ENCODE measurements at regions not wholly inside any gene's neighbourhood (a gene's known extent, or its start where the extent isn't known, plus 50 kb on each side); places are given as distances from the start of the nearest gene placed in this dataset.

DNA sequence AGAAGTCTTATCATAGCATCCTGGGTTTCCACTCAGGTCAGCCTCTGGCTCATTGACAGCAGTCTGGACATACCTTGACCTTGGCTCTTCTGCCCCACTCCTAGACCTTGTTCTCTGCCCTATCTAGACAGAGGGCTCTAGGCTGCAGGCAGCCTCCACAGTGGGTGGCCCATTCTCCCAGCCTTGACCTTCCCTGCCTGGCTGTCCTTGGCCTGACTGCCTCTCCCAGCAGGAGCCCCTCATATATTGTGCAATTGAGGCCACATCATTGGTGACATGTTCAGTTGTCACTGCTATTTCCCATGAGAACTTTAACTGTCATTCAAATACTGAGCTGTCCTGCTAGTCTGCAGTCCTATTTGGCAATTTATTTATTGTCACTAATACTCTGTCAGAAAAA, 503.4 kb downstream of the PLXNA4 start:
- DNase-seq (ENCODE audit: low read depth, low spot score): no peak

DNA sequence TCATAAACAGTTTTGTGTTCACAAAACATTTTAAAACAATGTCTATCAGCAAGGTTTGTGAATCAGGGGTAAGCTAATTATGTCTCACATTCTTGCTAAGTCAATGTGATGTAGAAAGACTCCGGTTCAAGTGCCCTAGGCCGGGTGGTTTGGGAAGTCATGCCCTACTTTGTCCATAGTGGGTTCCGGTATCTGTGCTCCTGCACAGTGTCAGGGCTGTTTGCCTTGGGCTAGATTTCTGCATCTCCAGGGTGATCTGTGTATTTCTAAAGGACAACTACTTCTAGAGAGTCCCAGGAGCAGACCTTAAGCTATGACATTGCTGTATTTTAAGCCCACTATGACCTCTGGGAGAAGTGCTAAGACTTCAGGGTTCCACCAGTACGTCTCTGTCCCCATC, 504.1 kb downstream of the PLXNA4 start:
- DNase-seq (ENCODE audit: low read depth, low spot score): no peak

DNA sequence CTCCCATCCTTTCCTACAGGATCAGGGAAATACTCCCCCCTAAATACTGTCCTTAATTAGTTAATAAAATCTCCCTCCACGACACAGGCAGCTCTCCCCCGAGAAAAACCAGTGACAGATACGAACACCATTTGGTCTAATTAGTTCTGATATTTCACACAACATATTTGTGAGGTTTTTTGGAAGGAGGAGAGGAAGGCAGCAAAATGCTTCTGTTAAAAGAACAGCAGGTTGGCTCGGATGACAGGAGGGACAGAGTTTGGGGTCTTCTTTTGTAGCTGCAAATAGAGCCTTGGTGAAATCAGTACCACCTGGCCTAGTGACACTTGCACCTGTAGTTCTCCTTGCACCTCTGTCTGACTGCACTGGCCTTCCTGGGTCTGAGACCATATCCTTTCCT, 507.0 kb downstream of the PLXNA4 start:
- no peak for DNase-seq (ENCODE audit: low read depth, low spot score)

DNA sequence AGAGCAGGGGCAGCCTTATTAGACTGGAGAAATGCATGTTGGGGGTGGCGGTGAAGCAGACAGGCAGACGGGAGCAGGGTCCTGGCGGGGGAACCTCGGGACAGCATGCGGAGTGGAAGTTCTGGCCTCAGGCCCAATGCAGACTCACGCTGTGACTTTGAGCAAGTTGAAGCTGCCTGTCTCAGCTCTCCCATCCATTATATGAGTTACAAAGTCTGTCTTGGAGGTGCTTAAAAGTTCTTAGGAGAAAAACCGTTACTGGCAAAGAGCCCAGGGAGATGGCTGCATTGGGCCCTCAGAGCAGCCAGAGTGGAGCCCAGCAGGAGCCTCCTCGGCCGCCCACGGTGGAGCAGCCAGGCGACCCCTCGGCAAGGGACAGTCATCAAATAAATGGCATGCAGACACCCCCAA, 509.5 kb downstream of the PLXNA4 start:
- DNase-seq (ENCODE audit: low read depth, low spot score): peak; percentile 25

DNA sequence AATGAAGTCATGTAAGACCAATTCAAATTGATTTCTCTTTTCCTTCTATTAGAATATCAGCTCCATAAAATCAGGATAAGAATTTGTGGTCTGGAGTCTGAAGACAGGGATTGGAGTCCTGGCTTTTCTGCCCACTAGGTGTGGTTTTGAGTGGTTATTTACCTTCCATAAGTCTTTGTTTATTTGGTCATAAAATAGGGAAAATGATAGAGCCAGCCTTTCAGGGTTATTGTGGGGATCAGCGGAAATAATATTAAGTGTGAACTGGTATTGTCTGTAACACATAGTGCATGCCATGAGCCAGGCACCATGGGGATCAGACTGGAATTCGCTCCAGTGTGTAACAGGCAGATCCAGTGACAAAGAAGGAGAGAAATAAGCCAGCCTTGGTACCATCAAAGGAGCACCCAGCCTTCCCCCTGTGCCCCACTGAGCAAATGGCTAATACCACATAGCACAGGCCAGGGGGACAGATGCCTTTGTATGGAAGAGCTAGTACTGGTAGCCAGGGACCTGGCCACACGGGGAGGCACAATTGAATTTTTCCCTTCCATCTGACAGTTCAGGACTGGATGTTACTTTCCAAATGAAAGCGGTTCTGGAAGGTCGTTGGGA, 509.7 kb upstream of the PODXL start:
- no peak for DNase-seq (ENCODE audit: low read depth, low spot score)

DNA sequence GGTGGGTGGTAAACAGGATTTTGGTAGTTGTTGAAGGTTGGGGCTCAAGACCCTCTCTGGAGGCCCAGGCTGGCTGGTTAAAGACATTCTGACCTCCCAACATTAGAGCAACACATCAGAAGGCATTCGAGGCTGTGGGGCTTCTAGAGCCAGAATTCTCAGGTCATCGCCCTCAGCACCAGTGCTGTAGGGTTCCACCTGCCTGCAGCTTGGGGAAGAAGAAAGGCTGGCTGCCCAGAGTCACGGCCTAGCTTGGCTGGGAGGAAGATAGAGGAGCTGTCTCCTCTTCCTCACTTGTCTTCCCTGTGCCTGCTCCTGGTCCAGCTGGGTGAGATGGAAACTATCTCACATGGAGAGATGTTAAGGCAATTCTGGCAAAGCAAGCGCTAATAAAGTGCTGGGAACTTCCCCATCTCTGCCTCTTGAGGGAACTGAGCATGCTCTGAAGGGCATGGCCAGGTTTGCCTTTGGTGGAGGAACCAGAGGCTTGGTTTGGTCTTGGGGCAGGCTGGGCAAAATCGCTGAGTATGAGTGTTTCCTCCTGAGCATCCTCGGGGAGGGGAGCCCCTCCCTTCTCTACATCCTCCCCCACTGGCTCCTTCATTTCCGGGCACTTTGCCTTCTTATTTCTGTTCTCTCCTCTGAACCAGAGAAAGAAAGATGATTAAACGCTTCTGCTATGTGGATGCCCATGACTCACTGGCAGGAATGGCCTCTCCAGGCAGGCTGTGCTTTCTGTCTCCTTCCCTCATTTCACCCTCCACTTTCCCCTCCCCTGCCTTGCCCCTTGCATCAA, 509.0 kb upstream of the PODXL start:
- peak; percentile 69 for DNase-seq (ENCODE audit: low read depth, low spot score)

DNA sequence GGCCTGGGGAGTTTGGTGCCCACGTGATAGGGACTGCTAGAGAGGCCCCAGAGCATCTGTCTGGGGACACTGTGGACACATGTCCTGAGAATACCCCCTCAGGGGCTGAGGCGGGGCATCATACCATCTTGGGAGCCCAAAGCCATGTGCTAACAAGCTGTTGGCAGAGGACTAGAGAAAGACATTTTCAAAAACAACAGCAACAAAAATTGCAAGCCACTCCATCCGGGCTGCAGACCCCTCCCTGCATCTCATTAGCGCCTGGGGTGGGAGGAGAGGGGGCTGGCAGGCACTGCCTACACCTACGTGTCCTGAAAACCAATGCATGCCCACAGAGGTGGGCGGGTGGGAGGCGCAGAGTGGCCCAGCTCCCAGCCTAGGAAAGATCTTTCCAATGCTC, 507.4 kb upstream of the PODXL start:
- DNase-seq (ENCODE audit: low read depth, low spot score): no peak

DNA sequence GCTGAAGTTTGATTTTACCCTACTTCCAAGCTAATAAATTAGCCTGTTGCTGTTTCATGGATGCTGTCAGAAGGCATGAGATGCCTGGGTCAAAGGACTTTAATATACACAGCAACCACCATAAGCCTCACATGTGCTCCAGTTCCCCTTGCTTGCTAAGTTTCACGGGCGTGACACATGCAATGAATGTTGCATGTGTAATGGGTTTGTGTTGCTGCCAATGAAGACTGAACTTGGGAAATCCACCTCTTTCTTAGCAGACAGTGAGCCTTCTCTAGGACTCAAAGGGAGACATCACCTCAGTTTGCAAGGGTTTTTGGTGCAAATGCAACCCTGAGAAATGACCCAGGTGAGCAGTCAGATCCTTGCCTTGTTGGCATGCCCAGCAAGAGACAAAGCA, 505.5 kb upstream of the PODXL start:
- no peak for DNase-seq (ENCODE audit: low read depth, low spot score)

DNA sequence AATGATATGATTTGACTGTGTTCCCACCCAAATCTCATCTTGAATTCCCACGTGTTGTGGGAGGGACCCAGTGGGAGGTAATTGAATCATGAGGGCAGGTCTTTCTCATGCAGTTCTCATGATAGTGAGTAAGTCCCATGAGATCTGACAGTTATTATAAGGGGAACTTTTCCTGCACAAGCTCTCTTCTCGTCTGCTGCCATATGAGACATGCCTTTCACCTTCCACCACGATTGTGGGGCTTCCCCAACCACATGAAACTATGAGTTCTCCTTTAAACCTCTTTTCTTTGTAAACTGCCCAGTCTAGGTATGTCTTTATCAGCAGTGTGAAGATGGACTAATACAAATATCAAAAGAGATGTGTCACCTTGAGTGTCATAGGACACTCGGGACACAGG, 502.7 kb upstream of the PODXL start:
- no peak for DNase-seq (ENCODE audit: low read depth, low spot score)

DNA sequence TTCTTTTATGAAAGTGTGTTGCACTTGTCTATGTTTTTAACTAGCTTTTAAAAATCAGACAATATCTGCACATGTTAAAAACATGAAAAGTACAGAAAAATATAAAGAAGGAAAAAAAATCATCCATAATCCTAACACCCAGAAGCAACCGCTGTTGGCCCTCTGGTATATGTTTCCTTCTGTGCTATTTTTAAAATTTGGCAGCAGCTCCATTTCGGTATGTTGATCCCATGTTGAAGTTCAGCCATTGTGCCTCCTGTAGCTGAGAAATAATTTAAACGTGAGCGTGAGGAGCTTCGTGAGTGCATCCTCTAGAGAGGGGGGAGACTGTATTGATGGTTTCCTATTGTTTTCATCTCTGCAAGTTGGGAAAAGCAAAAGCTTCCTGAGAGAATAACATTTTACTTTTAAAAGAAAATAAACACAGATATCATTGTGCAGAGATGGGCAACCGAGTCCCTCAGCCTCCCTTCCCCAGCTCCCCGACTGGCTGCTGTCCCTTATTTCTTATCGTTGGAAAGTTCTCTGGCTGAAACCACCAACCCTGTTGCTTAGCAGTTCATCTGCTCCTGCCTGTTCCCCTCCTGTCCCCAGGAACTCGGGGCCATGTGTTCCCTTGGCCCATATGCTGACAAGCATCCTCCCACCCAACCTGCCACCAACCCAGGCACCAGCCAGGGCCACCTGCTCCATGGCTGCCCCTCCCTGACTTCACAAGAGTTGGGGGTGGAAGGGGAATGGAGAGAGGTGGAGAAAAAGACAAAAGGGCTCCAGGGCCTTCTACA, 499.1 kb upstream of the PODXL start:
- DNase-seq (ENCODE audit: low read depth, low spot score): no peak

DNA sequence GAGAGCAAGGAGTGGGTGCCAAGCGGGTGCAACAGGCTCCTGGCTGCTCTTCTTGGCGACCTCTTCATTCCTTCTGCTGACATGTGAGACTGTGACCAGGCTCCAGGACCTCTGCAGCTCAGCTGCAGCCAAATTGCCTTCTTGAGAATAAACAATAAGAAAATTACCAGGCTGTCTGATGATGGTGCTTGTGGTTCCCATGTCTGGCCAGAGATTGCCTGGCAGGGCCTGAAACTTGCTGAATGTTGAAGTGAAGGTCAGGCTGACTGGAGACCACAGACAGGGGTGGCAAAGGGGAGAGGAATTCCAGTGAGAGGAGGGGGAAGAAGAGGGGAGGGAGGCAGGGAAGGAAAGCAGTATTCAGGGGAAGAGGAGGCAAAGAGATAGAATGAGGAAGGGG, 497.4 kb upstream of the PODXL start:
- DNase-seq (ENCODE audit: low read depth, low spot score): no peak

DNA sequence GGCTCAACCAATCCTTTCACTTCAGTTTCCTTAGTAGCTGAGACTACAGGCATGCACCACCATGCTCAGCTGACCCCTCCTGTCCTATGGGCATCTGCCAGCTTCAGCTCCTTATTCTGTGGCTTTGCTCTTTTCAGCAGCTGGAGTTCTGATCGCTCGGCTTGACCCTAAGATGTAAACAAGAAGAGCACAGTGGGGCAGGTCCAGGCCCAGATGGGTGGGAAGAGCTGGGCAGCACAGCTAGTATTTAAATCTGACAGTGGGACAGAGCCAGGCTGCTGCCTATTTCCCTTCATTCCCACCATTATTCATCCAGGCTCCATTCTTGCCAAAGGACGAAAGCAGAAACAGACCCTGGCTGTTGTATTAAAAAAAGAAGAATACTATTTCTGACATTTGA, 494.9 kb upstream of the PODXL start:
- no peak for DNase-seq (ENCODE audit: low read depth, low spot score)

DNA sequence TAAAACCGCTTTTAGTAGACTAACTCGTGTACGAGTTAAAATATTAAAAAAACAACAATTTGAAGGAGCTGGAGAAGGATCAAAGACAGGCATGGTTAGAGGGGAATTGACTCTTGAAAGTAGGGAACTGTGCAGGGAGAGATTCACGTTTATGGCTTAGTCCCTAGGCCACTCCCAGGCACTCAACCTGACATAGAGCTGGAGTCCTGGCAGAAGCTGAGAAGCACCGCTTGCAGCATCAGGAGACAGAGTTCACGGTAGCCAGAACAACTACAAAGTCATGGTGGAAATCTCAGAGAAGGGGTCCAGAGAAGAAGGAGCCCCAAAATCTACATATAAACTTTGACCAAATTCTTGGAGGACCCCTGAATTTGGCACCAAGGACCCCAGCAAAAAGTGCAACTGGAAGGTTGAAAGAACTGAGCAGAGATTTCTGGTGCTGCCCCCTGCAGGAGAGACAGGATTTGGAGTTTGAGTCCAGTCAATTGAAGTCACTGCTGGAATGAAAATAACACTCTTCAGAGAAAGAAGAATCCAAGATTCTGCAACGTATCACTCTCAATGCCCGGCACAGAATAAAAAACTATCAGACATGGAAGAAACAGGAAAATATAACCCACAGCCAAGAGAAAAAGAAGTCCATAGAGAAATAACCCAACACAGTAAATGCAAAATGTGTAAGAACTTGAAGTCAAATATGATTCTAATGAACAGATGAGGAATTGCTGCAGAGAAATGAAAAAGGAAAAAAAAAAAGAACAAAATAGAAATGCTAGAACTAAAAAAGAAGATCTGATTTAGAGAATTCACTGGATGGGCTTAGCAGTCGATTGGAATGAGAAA, 493.3 kb upstream of the PODXL start:
- no peak for DNase-seq (ENCODE audit: low read depth, low spot score)

DNA sequence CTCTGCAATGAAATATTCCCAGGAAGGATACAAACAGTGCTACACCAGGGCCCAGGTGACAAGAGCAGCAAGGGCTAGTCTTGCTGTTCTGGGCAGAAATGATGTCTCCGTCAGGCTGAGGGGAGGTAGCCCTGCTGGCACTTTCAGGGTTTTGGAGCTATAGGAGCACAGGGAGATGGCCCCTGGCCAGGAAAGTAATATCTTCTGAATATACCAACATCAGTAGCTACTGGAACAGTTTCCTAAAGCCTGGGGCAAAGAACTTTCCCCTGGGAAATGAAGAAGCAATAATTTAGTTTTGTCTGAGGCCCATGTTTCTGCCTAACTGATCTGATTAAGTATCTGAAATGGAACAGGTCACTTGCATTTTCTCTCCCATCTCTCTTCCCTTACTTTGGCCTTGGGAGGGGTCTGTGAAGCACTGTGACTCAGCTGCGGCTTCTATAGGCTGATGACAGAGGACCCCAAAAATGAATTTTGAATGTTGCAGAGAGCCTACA, 489.1 kb upstream of the PODXL start:
- DNase-seq (ENCODE audit: low read depth, low spot score): no peak

DNA sequence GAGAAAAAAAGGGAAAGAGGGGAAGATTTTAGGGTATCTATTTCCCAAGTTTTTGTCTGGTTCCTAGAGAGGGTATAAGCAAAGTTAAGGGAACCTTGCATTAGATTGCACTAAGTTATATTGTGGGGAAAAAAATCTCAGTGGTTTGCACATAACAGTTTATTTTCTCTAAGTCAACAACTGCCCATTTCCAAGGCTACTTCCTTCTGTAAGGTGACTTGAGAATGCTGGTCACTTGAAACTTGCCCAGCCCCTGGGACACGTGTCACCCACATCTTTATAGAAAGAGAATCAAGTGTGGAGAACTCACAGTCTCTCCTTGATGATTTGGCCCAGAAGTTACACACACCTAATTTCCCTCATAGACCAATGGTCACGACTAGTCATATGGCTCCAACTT, 488.6 kb upstream of the PODXL start:
- no peak for DNase-seq (ENCODE audit: low read depth, low spot score)

DNA sequence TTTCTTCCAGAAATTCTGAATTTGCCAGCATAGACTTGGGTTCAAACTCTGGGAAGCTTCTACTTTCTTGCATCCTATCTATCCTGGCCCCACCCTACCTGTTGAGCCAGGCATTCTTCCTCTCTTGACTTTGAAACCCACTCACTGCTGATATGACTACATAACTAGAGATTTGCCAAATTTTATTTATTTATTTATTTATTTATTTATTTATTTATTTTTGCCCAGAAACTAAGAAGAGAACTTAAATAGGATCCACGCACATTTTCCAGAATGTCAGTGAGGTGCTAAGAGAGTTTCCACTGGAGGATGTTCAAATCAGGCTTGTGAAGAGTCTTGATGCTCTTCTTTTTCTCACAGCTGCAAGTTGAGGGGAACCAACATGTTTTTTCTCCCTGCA, 487.8 kb upstream of the PODXL start:
- no peak for DNase-seq (ENCODE audit: low read depth, low spot score)

DNA sequence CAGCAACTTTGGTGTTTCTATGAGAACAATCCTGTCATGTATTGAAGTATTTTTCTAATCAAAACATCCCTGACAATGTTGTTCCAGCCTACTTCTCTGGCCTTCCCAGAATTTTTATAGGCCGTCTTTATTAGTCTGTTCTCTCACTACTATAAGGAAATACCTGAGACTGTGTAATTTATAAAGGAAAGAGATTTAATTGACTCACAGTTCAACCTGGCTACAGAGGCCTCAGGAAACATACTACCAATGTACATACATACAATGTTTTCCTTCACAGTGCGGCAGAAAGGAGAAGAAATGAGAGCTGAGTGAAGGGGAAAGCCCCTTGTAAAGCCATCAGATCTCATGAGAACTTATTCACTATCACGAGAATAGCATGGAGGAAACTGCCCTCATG, 484.7 kb upstream of the PODXL start:
- no peak for DNase-seq (ENCODE audit: low read depth, low spot score)

DNA sequence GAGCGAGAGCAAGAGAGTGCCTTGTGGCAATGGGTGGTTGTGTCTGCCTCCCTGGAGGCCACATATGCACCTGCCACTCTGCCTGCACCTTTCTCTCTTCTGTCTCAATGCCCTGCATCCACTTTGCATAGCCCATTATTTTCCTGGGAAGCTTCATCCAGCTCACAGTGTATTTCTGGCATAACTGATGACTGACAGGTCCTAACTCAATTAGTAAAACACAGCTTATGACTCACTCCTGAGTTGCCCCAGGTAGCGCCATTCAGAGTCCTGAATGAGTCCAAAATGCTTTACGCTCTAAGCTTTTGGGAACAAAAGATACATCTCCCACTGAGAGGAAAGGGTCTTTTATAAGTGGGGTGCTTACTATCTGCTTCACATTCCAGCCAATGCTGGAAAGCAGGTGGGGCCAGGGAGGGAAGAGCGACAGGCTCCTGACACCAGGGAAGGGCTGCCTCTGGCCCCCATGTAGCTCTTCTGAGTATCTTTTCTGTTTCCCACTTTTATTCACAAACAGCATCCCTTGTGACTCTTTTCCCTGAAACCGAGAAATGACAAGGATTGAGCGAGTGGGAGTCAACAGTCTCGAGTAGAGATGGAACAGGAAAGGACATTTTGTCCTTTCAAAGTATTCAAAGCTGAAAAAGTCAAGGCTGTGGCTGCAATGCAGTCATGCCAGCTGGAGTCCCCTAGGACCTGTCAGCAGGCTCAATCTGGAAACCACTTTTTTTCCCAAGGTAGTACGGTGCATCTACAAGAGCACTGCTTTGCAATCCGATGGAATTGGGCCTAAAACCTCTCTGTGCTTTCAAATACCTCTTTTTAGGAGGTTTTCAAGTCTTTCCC, 479.3 kb upstream of the PODXL start:
- DNase-seq (ENCODE audit: low read depth, low spot score): no peak

DNA sequence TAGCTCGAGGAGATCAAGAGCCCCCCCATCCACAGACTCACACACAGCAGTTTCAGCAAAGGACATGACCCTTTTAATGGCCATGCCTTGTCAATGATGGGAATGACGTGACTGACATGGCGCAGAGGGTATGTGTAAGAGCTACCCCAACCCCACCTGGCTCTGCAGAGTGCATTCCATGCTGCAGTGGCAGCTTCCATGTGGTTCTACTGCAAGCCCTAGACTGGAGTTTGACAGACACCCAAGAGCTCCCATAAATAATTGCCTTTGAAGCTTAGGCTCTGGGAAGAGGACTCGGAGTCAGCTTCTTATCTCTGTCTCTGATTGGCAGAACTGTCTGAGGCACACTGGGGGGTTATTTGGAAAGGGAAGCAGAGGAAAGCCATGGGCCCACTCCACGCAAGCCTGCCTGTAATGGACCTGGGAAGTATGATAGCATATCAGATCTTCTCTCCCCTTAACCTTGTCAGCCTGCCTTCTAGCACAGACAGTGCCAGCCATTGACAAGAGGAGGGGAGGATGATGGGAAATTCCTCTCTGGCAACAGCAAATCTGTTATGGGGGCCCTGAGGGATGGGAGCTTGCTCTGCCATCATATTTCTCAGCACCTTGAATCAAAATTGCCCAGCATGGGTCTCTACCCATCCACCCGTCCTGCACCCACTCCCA, 478.5 kb upstream of the PODXL start:
- no peak for DNase-seq (ENCODE audit: low read depth, low spot score)

DNA sequence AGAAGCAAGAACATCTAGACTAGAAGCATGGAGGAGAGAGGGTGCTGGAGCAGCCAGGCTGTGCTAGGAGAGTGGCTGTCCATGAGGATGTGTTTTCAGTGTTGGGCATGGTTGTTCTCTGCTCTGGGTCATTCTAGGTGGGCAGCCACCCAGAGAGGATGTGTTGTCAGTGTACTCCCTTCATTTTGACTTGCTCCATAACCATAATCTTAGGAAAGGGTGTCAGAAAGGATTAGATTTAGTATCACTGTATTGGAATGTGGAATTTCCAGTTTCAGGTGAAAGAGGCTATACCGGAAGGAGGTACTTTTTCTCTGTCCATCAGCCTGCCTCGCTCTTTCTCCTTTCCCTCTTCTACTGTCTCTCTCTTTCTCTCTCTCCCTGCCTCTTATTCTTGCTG, 474.5 kb upstream of the PODXL start:
- no peak for DNase-seq (ENCODE audit: low read depth, low spot score)
